GM12878 (cell line): ENCODE measurements at regions not wholly inside any gene's neighbourhood (a gene's known extent, or its start where the extent isn't known, plus 50 kb on each side); places are given as distances from the start of the nearest gene placed in this dataset.

ENCODE experiments used
- ATAC-seq: fragments of 200-7000 bp; cut with Tn5 transposase; 3 replicates; pipeline ENCODE4 v1.9.1; 2020; ENCODE audit warnings: mild to moderate bottlenecking, moderate library complexity
- BruUV-seq: library from RNA; stranded (reverse); fragments of 400-500 nt; replicated peaks from 2 replicates; lab custom pipeline; 2021; lab: Mats Ljungman, UMichigan
- CTCF ChIA-PET: fragments of 300-600 bp; sonication (Branson Sonifier 250); formaldehyde crosslinking; extraction: SDS; loops from one replicate; lab custom pipeline; 2021; ENCODE audit warnings: inconsistent platforms; lab: Yijun Ruan, JAX
- POLR2A ChIA-PET: fragments of 350-600 bp; formaldehyde crosslinking; extraction: SDS; loops from one replicate; lab custom pipeline; 2021; ENCODE audit warnings: inconsistent platforms; lab: Charles Lee
- RAD21 ChIA-PET: fragments of 300-600 bp; sonication (Branson Sonifier 250); formaldehyde crosslinking; loops from one replicate; lab custom pipeline; 2023; ENCODE audit warnings: antibody characterized with exemption; ENCODE audit not compliant: unreplicated experiment; lab: Charles Lee
- SMC1A ChIA-PET: fragments of 300-600 bp; sonication (Branson Sonifier 250); formaldehyde crosslinking; loops from one replicate; lab custom pipeline; 2023; ENCODE audit not compliant: unreplicated experiment, uncharacterized antibody; lab: Charles Lee
- DNase-seq: peaks from one replicate; pipeline ENCODE4 v3.0.0-alpha.2; 2011; ENCODE audit warnings: low read depth, low spot score
- FAIRE-seq: peaks from 3 replicates; lab custom pipeline; 2011; peaks lifted over from hg19 to GRCh38; lab: Jason Lieb, UNC
- H2AFZ ChIP-seq: 2 replicates; pipeline ENCODE4 v1.6.0; 2011; ENCODE audit warnings: low read depth, low read length, control low read depth; ENCODE audit not compliant: control insufficient read depth
- H3K27ac ChIP-seq: 2 replicates; pipeline ENCODE4 v1.5.1; 2011; ENCODE audit warnings: control low read depth; ENCODE audit not compliant: control insufficient read depth, insufficient read depth
- H3K27me3 ChIP-seq, 2 experiments: replicated peaks in 1 of 2; 2 replicates each; pipeline versions ENCODE4 v1.6.0 to v1.6.1; 2011; ENCODE audit warnings: low read length in 1 of 2; ENCODE audit not compliant: control insufficient read depth in 2 of 2, insufficient read depth in 2 of 2
- H3K36me3 ChIP-seq, 2 experiments: 2 replicates each; pipeline ENCODE4 v1.5.1; 2011; ENCODE audit warnings: low read length in 1 of 2; ENCODE audit not compliant: control insufficient read depth in 2 of 2, insufficient read depth in 2 of 2
- H3K4me1 ChIP-seq: 2 replicates; pipeline ENCODE4 v1.6.1; 2011; ENCODE audit warnings: mild to moderate bottlenecking, low read length, moderate library complexity, mixed read lengths; ENCODE audit not compliant: control insufficient read depth, insufficient read depth
- H3K4me2 ChIP-seq: 2 replicates; pipeline ENCODE4 v1.6.0; 2011; ENCODE audit warnings: control low read depth; ENCODE audit not compliant: control insufficient read depth, insufficient read depth
- H3K4me3 ChIP-seq: fragments of 200-600 bp; sonication (generic); 2 replicates; pipeline ENCODE4 v1.5.1; 2016
- H3K79me2 ChIP-seq: 2 replicates; pipeline ENCODE4 v1.6.0; 2011; ENCODE audit warnings: low read length; ENCODE audit not compliant: control insufficient read depth, insufficient read depth
- H3K9ac ChIP-seq: 2 replicates; pipeline ENCODE4 v1.8.0; 2011; ENCODE audit warnings: low read length, control low read depth, mixed read lengths; ENCODE audit not compliant: control insufficient read depth, insufficient read depth
- H3K9me3 ChIP-seq: replicated peaks from 3 replicates; pipeline ENCODE4 v1.5.1; 2011; ENCODE audit warnings: mild to moderate bottlenecking, low read length; ENCODE audit not compliant: control insufficient read depth, insufficient read depth
- H4K20me1 ChIP-seq: 2 replicates; pipeline ENCODE4 v1.6.0; 2011; ENCODE audit not compliant: control insufficient read depth, insufficient read depth
- CBX3 ChIP-seq: fragments of 200-600 bp; sonication (generic); IDR thresholded peaks from 2 replicates; pipeline ENCODE4 v1.6.1; 2016; ENCODE audit warnings: low read depth, borderline replicate concordance
- E4F1 ChIP-seq: fragments of 450-650 bp; IDR thresholded peaks from 2 replicates; pipeline ENCODE4 v1.6.1; 2018; ENCODE audit warnings: borderline replicate concordance, mild to moderate bottlenecking; ENCODE audit not compliant: partially characterized antibody
- ETV6 ChIP-seq, 2 experiments: fragments of 450-650 bp in 1 of 2; IDR thresholded peaks in 1 of 2; conservative IDR thresholded peaks in 1 of 2; 2 replicates each; pipeline ENCODE4 v1.6.1; 2014; ENCODE audit warnings: antibody characterized with exemption in 1 of 2, borderline replicate concordance in 1 of 2, low read depth in 1 of 2, mild to moderate bottlenecking in 1 of 2, moderate library complexity in 1 of 2
- EZH2 ChIP-seq: IDR thresholded peaks from 2 replicates; pipeline ENCODE4 v1.6.1; 2012; ENCODE audit warnings: low read depth, mild to moderate bottlenecking, control low read depth, inconsistent platforms, low read length, borderline replicate concordance; ENCODE audit not compliant: control insufficient read depth
- HCFC1 ChIP-seq: fragments of 150-350 bp; IDR thresholded peaks from 2 replicates; pipeline ENCODE4 v1.6.1; 2014; ENCODE audit warnings: low read length
- IKZF1 ChIP-seq: fragments of 450-650 bp; conservative IDR thresholded peaks from 2 replicates; pipeline ENCODE4 v1.6.1; 2017; ENCODE audit warnings: antibody characterized with exemption, mild to moderate bottlenecking
- MEF2A ChIP-seq: IDR thresholded peaks from 2 replicates; pipeline ENCODE4 v1.6.1; 2011; ENCODE audit warnings: low read depth, mild to moderate bottlenecking, low read length, moderate library complexity; ENCODE audit not compliant: insufficient read depth
- MYB ChIP-seq: fragments of 150-350 bp; IDR thresholded peaks from 2 replicates; pipeline ENCODE4 v1.6.1; 2014; ENCODE audit warnings: mild to moderate bottlenecking, low read depth, low read length, borderline replicate concordance
- POLR2AphosphoS2 ChIP-seq: IDR thresholded peaks from 2 replicates; pipeline ENCODE4 v1.6.1; 2011; ENCODE audit warnings: low read depth, mild to moderate bottlenecking, low read length, improper control_type of control experiment, moderate library complexity
- RBBP5 ChIP-seq: fragments of 200-600 bp; sonication (generic); conservative IDR thresholded peaks from 2 replicates; pipeline ENCODE4 v1.6.1; 2016
- RUNX3 ChIP-seq: IDR thresholded peaks from 2 replicates; pipeline ENCODE4 v1.6.1; 2012; ENCODE audit warnings: low read length, inconsistent platforms
- TAF1 ChIP-seq: IDR thresholded peaks from 2 replicates; pipeline ENCODE4 v1.6.1; 2011; ENCODE audit warnings: mild to moderate bottlenecking, low read depth, low read length, borderline replicate concordance
- ZNF622 ChIP-seq: fragments of 450-650 bp; IDR thresholded peaks from 2 replicates; pipeline ENCODE4 v1.6.1; 2017; ENCODE audit warnings: mild to moderate bottlenecking, inconsistent platforms
- ZZZ3 ChIP-seq: IDR thresholded peaks from 2 replicates; pipeline ENCODE4 v1.6.1; 2011; ENCODE audit warnings: low read depth; ENCODE audit not compliant: control insufficient read depth, insufficient read length
- WGBS: methylation state at CpG from one replicate; pipeline ENCODE4 v1.1.6; 2016; ENCODE audit warnings: low lambda C conversion rate; ENCODE audit not compliant: insufficient replicate concordance, insufficient coverage; ENCODE audit errors: missing lambda C conversion rate; 5-methylcytosine and 5-hydroxymethylcytosine counted together
- in situ Hi-C: fragments of 300-500 bp; cut with MboI; formaldehyde crosslinking; loops from 9 replicates; pipeline ENCODE4 v1.14.3; 2018; ENCODE audit warnings: mixed read lengths
- intact Hi-C: fragments of 100-400 bp; cut with micrococcal nuclease; formaldehyde crosslinking; loops from one replicate; pipeline ENCODE4 v1.14.2; 2022; ENCODE audit not compliant: unreplicated experiment

- FAIRE-seq (no peak), DNase-seq (no peak)
- no peak overlapping the region for H3K4me3 ChIP-seq
- in situ Hi-C loops (no loop called here), intact Hi-C loops (no loop called here)
- ChIA-PET SMC1A (no interaction called here), RAD21 (no interaction called here)
- no peak overlapping the region for H3K4me2 ChIP-seq
- no peak overlapping the region for H2AFZ ChIP-seq
- H3K27ac ChIP-seq, result no peak overlapping the region
- BruUV-seq, result no TSS peak
- no peaks in the 10 kb centered on the region for H3K9me3 ChIP-seq
- H3K79me2 ChIP-seq, result no peaks in the 10 kb centered on the region
- TF ChIP-seq ZZZ3 (no peak), EZH2 (no peak), HCFC1 (no peak), MEF2A (no peak)
- TF ChIP-seq, all 136 proteins: peak for 0
- no peak for ATAC-seq
- ChIA-PET POLR2A (no interaction called here), CTCF (interaction anchor here (0.8 kb wide), 1 partner anchor 16 kb away, joined by 3 read pairs; no protein-coding TSS in a partner anchor)
- no peak overlapping the region for H3K9ac ChIP-seq
- H4K20me1 ChIP-seq, result no peaks in the 10 kb centered on the region
- H3K36me3 ChIP-seq, result no peaks in the 10 kb centered on the region
- H3K27me3 ChIP-seq, result no peaks in the 10 kb centered on the region
- no peaks in the 10 kb centered on the region for H3K4me1 ChIP-seq
Observed at GRCh38 chr1:113320272-113320671, 70.0 kb upstream of the MAGI3 start.

GRCh38 chr1:113320972-113321680, 69.2 kb upstream of the MAGI3 start:
- ATAC-seq, result no peak
- FAIRE-seq, result no peak
- no peak overlapping the region for H3K9ac ChIP-seq
- DNase-seq, result no peak
- H4K20me1 ChIP-seq, result no peaks in the 10 kb centered on the region
- ChIA-PET SMC1A (interaction anchor here (0.6 to 0.7 kb wide), 2 partner anchors 16 to 306 kb away, joined by 3 to 4 read pairs; no protein-coding TSS in a partner anchor), RAD21 (no interaction called here), CTCF (interaction anchor here (0.8 kb wide), 1 partner anchor 17 kb away, joined by 3 read pairs; no protein-coding TSS in a partner anchor), POLR2A (no interaction called here)
- no TSS peak for BruUV-seq
- H3K4me1 ChIP-seq, result no peaks in the 10 kb centered on the region
- no peaks in the 10 kb centered on the region for H3K79me2 ChIP-seq
- no peak overlapping the region for H2AFZ ChIP-seq
- WGBS, result 2% methylated on average over 3 of the region's 3 CpGs
- H3K4me3 ChIP-seq, result no peak overlapping the region
- H3K27ac ChIP-seq, result no peak overlapping the region
- in situ Hi-C loops (no loop called here), intact Hi-C loops (no loop called here)
- no peak overlapping the region for H3K4me2 ChIP-seq
- no peaks in the 10 kb centered on the region for H3K27me3 ChIP-seq
- H3K36me3 ChIP-seq, result no peaks in the 10 kb centered on the region
- no peaks in the 10 kb centered on the region for H3K9me3 ChIP-seq
- TF ChIP-seq RUNX3 (no peak), HCFC1 (no peak), CBX3 (no peak), RBBP5 (no peak), ETV6 (conservative IDR thresholded peaks at IDR 0.05 in 1 of 2, IDR thresholded peaks at IDR 0.05 in 1 of 2; ENCODE audit: borderline replicate concordance in 1 of 2, low read depth in 1 of 2) (no peak), ZNF622 (no peak), POLR2AphosphoS2 (no peak), IKZF1 (no peak), MYB (no peak), E4F1 (no peak), TAF1 (no peak)
